HG02763 (cell line): ENCODE measurements at regions not wholly inside any gene's neighbourhood (a gene's known extent, or its start where the extent isn't known, plus 50 kb on each side); places are given as distances from the start of the nearest gene placed in this dataset.
"Not testable (repeated sequence)": the region's sequence is repeated elsewhere in the genome, so short reads cannot be mapped to it uniquely, and the experiment has no call there.

ENCODE experiments used
- ATAC-seq: cut with Tn5 transposase; IDR thresholded peaks from one replicate; pipeline ENCODE4 v1.9.1; 2021; ENCODE audit warnings: mild to moderate bottlenecking, moderate library complexity; ENCODE audit not compliant: unreplicated experiment

DNA sequence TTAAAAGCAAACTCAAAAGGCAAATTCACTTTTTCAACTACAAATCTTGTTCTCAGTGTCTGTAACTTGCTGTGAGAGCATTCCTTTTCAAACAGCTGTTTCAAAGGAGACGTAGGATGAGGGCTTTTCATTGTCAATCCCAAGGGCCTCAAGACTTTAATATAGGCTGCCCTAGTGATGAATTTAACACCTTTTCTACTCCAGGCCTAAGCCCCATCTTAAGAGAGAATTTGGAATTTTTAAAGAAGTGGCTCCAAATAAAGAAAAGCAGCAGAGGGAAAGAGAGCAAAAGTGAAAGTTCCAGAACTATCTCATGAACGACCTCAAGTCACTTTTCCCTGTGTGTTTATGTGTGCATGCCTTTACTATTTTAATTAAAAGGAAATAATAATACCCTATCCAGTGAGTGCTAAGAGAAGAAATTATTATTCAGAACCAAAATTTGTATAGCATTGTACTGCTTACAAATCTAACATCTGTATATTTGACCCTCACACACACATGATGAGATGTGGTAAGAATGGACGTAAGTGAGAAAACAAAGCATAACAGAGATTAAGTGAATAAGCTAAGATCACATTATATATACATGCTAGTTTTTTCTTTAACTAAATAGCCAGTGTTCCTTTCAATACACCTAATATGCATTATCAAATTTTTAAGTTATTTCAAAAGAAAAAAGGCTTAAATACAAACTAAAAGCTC lies 196.4 kb downstream of the VGLL3 start:
- ATAC-seq: no peak

GRCh38 chr3:86793786-86794185 lies 197.2 kb downstream of the VGLL3 start:
- no peak for ATAC-seq

DNA sequence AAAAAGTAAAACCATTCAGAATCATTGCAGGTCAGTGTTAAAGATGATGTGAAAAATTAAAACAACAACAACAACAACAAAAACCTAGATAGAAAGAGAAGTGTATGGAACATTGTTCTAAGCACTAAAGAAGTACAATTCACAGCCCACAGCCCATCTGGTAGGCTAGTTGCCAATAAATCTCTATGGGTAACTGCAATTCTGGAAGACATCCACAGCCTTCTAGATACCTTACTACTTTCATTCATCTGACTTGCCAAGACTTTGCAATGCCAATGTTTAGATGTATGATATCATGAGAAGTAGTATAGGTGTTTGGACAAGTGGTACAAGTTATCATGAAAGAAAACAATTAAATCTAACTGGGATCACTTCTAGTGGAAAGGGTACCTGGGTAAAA lies 198.6 kb downstream of the VGLL3 start:
- ATAC-seq: no peak

- no peak for ATAC-seq
These were observed 199.9 kb downstream of the VGLL3 start for GRCh38 chr3:86790884-86791549.

DNA sequence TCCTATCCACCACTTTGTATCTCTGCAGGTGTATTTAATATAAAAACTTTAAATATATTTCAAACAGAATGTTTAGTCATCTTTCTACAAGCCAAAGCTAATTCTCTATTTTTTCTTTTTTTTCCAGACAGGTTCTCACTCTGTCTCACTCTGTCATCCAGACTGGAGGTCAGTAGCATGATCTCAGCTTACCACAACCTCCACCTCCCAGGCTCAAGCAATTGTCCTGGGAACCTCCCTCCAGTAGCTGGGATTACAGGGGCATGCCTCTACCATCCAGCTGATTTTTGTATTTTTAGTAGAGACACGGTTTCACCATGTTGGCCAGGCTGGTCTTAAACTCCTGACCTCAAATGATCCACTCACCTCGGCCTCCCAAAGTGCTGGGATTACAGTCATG lies 202.6 kb downstream of the VGLL3 start:
- no peak for ATAC-seq

DNA sequence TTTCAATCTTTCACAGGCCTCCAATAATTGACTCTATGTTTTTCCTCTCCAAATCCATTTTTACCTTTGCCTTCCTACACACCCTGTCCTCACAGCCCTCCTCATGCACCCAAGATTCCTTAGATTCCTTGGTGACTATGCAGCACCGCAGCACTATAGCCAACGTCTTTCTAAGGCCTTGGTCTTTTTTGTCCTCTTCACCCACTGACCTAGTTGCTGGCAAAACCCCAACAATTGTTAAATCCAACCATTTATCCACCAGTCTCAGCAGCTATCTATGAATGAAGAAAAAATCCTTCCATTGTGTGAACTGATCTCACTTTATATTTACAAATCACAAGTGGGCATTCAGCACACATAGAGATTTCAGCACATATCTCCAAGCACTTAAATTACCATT lies 203.9 kb downstream of the VGLL3 start:
- ATAC-seq: no peak

DNA sequence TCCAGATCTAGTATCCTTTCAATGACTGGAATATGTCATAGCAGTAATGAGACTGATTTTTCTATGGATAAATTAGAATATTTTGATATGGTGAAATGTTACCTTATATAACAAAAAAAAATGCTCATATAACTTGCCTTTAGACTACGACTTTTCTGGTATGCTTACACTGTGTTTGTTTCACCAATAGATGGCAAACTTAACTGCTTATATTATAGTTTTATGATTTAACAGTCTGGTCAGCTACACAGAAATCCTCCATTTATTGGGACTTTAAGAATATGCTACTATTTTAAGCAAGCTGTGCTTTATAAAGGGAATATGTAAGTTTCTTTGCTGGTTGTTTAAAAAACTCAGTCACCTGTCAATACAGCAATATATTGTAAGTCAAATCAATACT lies 205.6 kb downstream of the VGLL3 start:
- no peak for ATAC-seq

DNA sequence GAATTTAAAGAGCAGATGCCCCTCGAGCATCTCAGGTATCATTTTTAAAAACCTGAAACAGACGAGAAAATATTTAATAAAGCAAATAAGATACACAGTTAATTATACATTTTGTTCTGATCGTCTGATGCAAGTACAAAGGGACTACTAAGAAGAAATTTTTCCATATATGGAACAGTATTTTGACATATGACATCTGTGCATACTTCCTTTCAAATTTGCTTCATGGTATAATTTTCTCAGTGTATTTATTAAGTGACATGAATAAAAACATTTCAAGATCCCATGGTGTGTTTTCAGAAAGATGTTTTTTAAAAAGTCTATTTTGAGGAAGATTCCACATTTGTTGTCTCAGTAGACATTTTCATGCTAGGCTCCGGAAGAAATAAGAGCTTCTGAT lies 208.1 kb downstream of the VGLL3 start:
- no peak for ATAC-seq

DNA sequence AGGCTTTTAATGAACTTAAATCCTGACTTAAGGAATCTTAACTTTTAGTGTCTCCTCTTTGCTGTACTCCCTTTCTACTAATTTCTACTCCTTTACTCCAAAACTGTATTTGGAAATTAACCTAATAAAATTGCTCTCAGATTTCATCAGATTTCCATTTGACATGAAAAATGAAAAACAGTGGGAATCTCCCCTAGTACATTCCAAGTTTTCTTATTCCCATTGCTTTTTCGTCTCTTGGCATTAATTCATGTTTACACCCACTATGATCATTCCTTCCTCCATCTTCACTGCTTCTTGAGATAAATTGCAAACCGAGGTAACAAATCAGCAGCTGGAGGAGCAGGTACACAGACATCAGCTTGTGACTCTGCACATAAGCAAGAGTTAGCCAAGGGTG lies 208.7 kb downstream of the VGLL3 start:
- no peak for ATAC-seq

- no peak for ATAC-seq
These were observed 216.8 kb downstream of the VGLL3 start for GRCh38 chr3:86774082-86774691.

- no peak for ATAC-seq
These were observed 218.2 kb downstream of the VGLL3 start for GRCh38 chr3:86772699-86773098.

DNA sequence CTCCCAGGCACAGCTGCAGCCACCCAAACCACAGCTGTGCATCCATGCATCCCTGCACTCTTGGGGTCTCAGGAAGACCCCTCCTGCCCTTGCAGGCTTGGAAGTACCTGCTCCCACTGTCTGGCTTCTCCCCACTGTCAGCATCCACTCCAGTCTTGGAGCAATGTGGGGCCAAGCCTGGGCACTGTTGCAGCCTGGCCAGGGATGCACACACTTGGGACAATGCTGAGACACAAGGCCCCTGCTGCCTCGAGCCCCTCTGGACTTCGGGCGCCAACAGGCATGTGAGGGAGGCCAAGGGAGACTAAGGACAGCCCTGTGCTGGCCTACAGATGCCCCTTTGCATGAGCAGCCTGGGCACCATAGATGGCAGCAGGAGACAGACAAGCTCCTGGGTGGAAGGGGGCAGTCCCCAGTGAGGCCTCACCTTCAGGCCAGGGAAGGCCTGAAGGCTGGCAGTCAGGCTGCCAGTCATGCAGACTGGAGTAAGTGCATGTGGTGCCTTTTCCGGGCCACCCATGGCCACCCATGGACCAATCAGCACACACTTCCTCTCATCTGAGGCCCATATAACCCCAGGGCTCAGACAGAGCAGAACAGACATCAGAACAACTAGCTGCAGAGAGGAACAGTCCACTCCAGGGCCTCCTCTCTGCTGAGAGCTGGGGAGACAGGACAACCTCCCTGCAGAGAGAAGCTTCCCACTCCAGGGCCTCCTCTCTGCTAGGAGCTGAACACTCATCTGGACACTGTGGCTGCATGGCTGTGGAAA lies 219.0 kb downstream of the VGLL3 start:
- ATAC-seq: no peak

DNA sequence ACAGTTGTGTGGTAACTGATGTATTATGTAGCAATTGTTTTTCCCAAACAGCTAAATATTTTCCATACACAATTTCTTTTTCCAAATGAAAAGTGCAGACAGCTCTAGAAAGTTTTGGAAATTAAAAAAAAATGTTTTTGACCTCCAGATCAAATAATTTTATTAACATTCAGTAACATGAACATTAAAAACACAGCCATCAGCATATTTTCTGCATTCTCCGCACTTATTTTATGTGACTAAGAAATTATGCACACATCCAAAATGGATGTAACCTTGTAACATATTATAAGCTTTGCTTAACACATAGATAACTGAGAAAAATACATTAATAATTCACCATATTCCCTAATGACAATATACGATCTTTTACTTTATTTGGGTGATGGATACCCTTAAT lies 224.6 kb downstream of the VGLL3 start:
- no peak for ATAC-seq

- not testable (repeated sequence) for ATAC-seq
These were observed 233.4 kb downstream of the VGLL3 start for GRCh38 chr3:86757322-86758179.

GRCh38 chr3:86748015-86748414 lies 242.9 kb downstream of the VGLL3 start:
- no peak for ATAC-seq

DNA sequence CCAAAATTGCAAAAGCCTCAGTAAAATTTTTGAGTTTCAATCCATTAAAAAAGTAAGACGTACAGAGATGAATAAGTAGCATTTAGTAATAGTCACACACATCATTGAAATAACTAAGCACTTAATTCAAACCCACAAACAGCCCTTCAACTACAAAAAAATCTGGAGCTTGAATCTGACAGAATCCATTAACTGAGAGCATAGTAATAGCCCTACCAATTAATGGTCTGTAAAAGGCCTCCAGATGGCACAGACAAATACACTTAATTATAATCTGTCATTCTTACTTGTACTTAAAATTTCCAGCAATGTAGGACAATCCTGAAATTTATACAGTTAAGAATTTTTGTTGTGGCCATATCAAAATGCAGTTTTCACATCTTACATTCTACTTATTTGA lies 246.9 kb downstream of the VGLL3 start:
- no peak for ATAC-seq

DNA sequence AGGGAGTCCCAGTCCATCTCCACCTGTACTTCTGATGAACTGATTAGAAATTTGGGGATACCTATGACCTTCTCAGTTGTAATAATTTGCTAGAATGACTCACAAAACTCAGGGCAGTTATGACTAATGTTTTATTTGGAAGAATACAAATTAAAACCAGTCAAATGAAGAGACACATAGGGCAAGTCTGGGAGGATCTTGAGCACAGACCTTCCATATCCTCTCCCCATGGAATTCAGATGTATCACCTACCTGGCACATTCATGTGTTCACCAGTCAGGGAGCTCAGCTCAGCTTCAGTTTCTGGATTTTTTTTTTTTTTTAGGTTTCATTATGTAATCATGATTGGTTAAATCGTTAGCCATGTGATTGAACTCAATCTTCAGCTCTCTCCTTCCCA lies 247.7 kb downstream of the VGLL3 start:
- ATAC-seq: no peak

DNA sequence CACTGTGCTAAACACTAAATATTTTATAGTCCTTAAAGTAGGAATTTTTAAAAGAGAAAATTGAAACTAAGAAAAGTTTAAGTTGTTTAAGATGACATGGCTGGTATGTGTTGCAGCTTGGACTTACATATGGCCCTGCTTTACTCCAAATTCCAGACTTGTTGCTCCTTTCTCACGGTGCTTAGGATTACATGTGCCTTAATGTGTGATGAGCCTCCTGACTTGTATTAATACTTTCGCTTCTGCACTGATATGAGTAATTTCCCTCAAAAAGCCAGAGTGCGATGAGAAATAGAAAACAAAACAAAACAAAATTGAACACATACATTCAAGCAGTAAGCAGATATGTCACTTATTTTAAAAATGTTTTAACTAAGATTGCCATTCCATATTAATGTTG lies 250.2 kb downstream of the VGLL3 start:
- no peak for ATAC-seq

DNA sequence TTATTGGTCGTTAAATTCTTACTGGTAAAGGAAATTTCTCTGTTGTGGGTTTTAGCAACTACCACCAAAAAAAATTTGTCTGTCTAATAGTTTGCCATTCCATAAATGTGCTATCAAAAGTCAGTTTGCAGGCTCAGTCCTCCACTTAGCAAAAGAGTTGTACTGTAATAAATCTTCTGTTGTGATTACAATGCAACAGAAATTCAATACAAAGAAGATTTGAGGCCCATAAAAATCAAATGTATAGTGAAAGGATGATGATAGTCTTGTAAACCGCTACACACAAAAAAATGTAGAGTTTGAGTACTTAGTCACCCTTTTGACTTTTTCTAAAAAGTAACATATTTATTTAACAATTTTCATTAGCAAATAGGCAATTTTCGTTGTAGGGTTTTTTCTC lies 251.7 kb downstream of the VGLL3 start:
- no peak for ATAC-seq

DNA sequence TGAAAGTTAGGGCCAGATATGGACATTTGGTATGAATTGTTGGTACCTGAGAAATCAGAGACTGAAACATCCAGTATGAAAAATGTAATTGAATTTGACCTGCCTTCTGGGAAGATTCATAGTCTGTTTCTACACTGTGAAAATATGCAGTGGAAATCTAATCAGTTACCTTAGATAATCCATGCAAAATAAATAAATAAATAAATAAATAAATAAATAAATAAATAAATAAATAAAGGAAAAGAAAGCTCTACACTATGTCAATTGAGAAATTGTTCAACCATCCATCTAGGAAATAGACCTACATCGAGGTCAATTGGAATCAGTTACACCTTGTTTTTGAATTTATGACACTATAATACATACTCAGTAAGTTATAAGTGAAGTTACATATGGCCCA lies 252.3 kb downstream of the VGLL3 start:
- ATAC-seq: no peak

- no peak for ATAC-seq
These were observed 253.4 kb downstream of the VGLL3 start for GRCh38 chr3:86737517-86737916.
